HUES6 (cell line): ENCODE measurements at regions not wholly inside any gene's neighbourhood (a gene's known extent, or its start where the extent isn't known, plus 50 kb on each side); places are given as distances from the start of the nearest gene placed in this dataset.
"Not testable (repeated sequence)": the region's sequence is repeated elsewhere in the genome, so short reads cannot be mapped to it uniquely, and the experiment has no call there.

ENCODE experiments used
- H3K27ac ChIP-seq: 2 replicates; pipeline ENCODE4 v1.7.0; 2013; ENCODE audit warnings: low read depth, mild to moderate bottlenecking, low read length, inconsistent platforms
- H3K27me3 ChIP-seq: 2 replicates; pipeline ENCODE4 v1.6.1; 2013; ENCODE audit warnings: low read length; ENCODE audit not compliant: control insufficient read depth, insufficient read depth
- H3K36me3 ChIP-seq: 2 replicates; pipeline ENCODE4 v1.6.1; 2013; ENCODE audit warnings: low read length; ENCODE audit not compliant: control insufficient read depth, insufficient read depth
- H3K4me1 ChIP-seq: 2 replicates; pipeline ENCODE4 v1.6.1; 2013; ENCODE audit warnings: low read length; ENCODE audit not compliant: control insufficient read depth, insufficient read depth
- H3K4me3 ChIP-seq: 2 replicates; pipeline ENCODE4 v1.5.1; 2013; ENCODE audit warnings: low read depth, low read length
- H3K9ac ChIP-seq: one replicate; pipeline ENCODE4 v1.6.1; 2013; ENCODE audit warnings: mild to moderate bottlenecking, low read length
- H3K9me3 ChIP-seq: 2 replicates; pipeline ENCODE4 v1.6.1; 2013; ENCODE audit warnings: low read depth, low read length; ENCODE audit not compliant: control insufficient read depth, insufficient read depth

GRCh38 chr7:114364151-114364550, 50.5 kb upstream of the FOXP2 start:
- Histone ChIP-seq H3K4me3 (no peak overlapping the region), H3K27ac (no peak overlapping the region), H3K4me1 (peaks cover 7% of the 10 kb centered on the region; the same call in 1 of the 2 replicates), H3K9me3 (peaks cover 3% of the 10 kb centered on the region), H3K27me3 (no peaks in the 10 kb centered on the region), H3K9ac (no peak overlapping the region), H3K36me3 (no peaks in the 10 kb centered on the region)

- H3K4me1 ChIP-seq: peaks cover 7% of the 10 kb centered on the region; the same call in 1 of the 2 replicates
- H3K36me3 ChIP-seq: no peaks in the 10 kb centered on the region
- H3K9ac ChIP-seq: no peak overlapping the region
- H3K27me3 ChIP-seq: no peaks in the 10 kb centered on the region
- H3K9me3 ChIP-seq: peaks cover 7% of the 10 kb centered on the region
- H3K27ac ChIP-seq: no peak overlapping the region
- H3K4me3 ChIP-seq: no peak overlapping the region
These were observed 51.3 kb upstream of the FOXP2 start for GRCh38 chr7:114363292-114363691.

GRCh38 chr7:114358911-114359310, 55.7 kb upstream of the FOXP2 start:
- Histone ChIP-seq H3K27me3 (no peaks in the 10 kb centered on the region), H3K4me1 (0 out of 2 replicates have a peak, but pooled peaks cover 4% of the 10 kb centered on the region), H3K4me3 (no peak overlapping the region), H3K9me3 (peaks cover 7% of the 10 kb centered on the region), H3K9ac (no peak overlapping the region), H3K27ac (no peak overlapping the region), H3K36me3 (no peaks in the 10 kb centered on the region)

GRCh38 chr7:114356133-114356532, 58.5 kb upstream of the FOXP2 start:
- H3K4me1 ChIP-seq: no peaks in the 10 kb centered on the region

GRCh38 chr7:114354306-114354705, 60.3 kb upstream of the FOXP2 start:
- Histone ChIP-seq H3K36me3 (no peaks in the 10 kb centered on the region), H3K9ac (no peak overlapping the region), H3K4me1 (no peaks in the 10 kb centered on the region), H3K9me3 (peaks cover 5% of the 10 kb centered on the region), H3K4me3 (no peak overlapping the region), H3K27me3 (no peaks in the 10 kb centered on the region), H3K27ac (no peak overlapping the region)

More at GRCh38 chr7:114356133-114356532, 58.5 kb upstream of the FOXP2 start:
- Histone ChIP-seq H3K9ac (no peak overlapping the region), H3K9me3 (peaks cover 7% of the 10 kb centered on the region), H3K27ac (no peak overlapping the region), H3K27me3 (no peaks in the 10 kb centered on the region), H3K4me3 (no peak overlapping the region), H3K36me3 (no peaks in the 10 kb centered on the region)

- no peaks in the 10 kb centered on the region for H3K4me1 ChIP-seq
- no peak overlapping the region for H3K9ac ChIP-seq
- H3K27me3 ChIP-seq: no peaks in the 10 kb centered on the region
These were observed 69.1 kb upstream of the FOXP2 start for GRCh38 chr7:114345494-114345893.

GRCh38 chr7:114343949-114344708, 70.5 kb upstream of the FOXP2 start:
- Histone ChIP-seq H3K9ac (no peak overlapping the region), H3K9me3 (no peaks in the 10 kb centered on the region), H3K27me3 (no peaks in the 10 kb centered on the region), H3K4me1 (no peaks in the 10 kb centered on the region), H3K36me3 (no peaks in the 10 kb centered on the region), H3K27ac (no peak overlapping the region), H3K4me3 (no peak overlapping the region)

More at GRCh38 chr7:114345494-114345893, 69.1 kb upstream of the FOXP2 start:
- H3K36me3 ChIP-seq: no peaks in the 10 kb centered on the region
- no peak overlapping the region for H3K27ac ChIP-seq
- no peak overlapping the region for H3K4me3 ChIP-seq
- H3K9me3 ChIP-seq: no peaks in the 10 kb centered on the region

- Histone ChIP-seq H3K9ac (no peak overlapping the region), H3K27me3 (no peaks in the 10 kb centered on the region), H3K9me3 (no peaks in the 10 kb centered on the region), H3K27ac (no peak overlapping the region), H3K36me3 (no peaks in the 10 kb centered on the region), H3K4me3 (no peak overlapping the region), H3K4me1 (no peaks in the 10 kb centered on the region)
These were observed 72.0 kb upstream of the FOXP2 start for GRCh38 chr7:114342431-114343179.

GRCh38 chr7:114341648-114342047, 73.0 kb upstream of the FOXP2 start:
- Histone ChIP-seq H3K36me3 (no peaks in the 10 kb centered on the region), H3K27ac (no peak overlapping the region), H3K4me3 (no peak overlapping the region), H3K9ac (no peak overlapping the region), H3K4me1 (no peaks in the 10 kb centered on the region), H3K9me3 (no peaks in the 10 kb centered on the region), H3K27me3 (no peaks in the 10 kb centered on the region)

GRCh38 chr7:114334989-114335388, 79.6 kb upstream of the FOXP2 start:
- H3K27ac ChIP-seq: no peak overlapping the region
- no peaks in the 10 kb centered on the region for H3K9me3 ChIP-seq
- no peak overlapping the region for H3K4me3 ChIP-seq
- no peaks in the 10 kb centered on the region for H3K36me3 ChIP-seq
- no peaks in the 10 kb centered on the region for H3K27me3 ChIP-seq
- H3K4me1 ChIP-seq: no peaks in the 10 kb centered on the region
- no peak overlapping the region for H3K9ac ChIP-seq

GRCh38 chr7:114329458-114329857, 85.2 kb upstream of the FOXP2 start:
- not testable (repeated sequence) for H3K9ac ChIP-seq, H3K27me3 ChIP-seq, H3K9me3 ChIP-seq, H3K4me3 ChIP-seq, H3K4me1 ChIP-seq, H3K27ac ChIP-seq, H3K36me3 ChIP-seq
